GM06990 (cell line): ENCODE measurements at regions not wholly inside any gene's neighbourhood (a gene's known extent, or its start where the extent isn't known, plus 50 kb on each side); places are given as distances from the start of the nearest gene placed in this dataset.

ENCODE experiments used
- DNase-seq: peaks from one replicate; pipeline ENCODE4 v3.0.0-alpha.2; 2011; ENCODE audit not compliant: insufficient read length; ENCODE audit errors: extremely low read depth
- H3K27me3 ChIP-seq: replicated peaks from 2 replicates; pipeline ENCODE4 v1.6.0; 2011; ENCODE audit warnings: low read length; ENCODE audit not compliant: control insufficient read depth, insufficient read depth
- H3K36me3 ChIP-seq: 2 replicates; pipeline ENCODE4 v1.5.1; 2011; ENCODE audit warnings: low read length; ENCODE audit not compliant: control insufficient read depth, insufficient read depth
- H3K4me3 ChIP-seq: replicated peaks from 2 replicates; pipeline ENCODE4 v1.5.1; 2011; ENCODE audit warnings: low read depth, mild to moderate bottlenecking, control low read depth, low read length
- CTCF ChIP-seq: IDR thresholded peaks from 2 replicates; pipeline ENCODE4 v1.5.1; 2011; ENCODE audit warnings: low read length, control low read depth, mild to moderate bottlenecking, inconsistent platforms; ENCODE audit not compliant: insufficient read depth, poor library complexity, severe bottlenecking

DNA sequence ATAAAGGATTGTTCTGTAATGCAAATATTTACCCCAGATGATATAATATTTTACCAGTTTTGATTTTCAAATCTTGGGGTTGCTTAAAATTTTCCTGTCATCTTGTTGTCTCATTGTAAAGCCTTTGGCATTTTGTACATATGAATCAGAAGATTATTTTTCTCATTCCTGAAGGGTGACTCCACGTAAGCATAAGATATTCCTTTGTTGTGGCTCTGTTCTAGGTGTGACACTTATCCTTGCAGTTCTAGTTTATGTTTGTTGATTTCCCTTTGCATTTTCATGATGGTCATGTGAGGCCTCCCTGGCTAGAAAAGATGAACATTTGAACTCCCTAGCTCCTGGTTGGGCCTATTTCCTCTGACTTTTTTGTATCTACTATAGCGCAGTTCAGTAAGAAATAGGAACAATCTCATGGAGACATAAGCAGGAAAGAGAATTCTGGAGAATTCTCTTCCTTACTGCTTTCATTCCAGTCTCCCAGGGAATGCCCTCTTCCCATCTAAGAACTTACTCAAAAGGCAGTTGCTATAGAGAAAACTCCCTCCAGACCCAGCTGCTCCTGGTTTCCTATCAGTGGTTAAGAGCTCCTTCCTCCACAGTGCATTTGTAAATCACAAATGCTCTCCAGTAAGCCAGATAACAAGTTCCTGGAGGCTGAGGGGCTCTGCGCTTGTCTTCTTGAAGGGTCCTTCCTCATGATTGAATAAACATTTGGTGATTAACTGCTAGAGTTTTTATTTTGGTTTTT is 124.7 kb downstream of the WNT5A start:
- no peak for DNase-seq
- Histone ChIP-seq H3K27me3 (no peaks in the 10 kb centered on the region; the same call in none of the 2 replicates), H3K4me3 (no peak overlapping the region), H3K36me3 (no peaks in the 10 kb centered on the region)
- no peak for TF ChIP-seq CTCF

- no peaks in the 10 kb centered on the region for H3K36me3 ChIP-seq
- no peak overlapping the region for H3K4me3 ChIP-seq
- DNase-seq, result no peak
- no peaks in the 10 kb centered on the region; the same call in none of the 2 replicates for H3K27me3 ChIP-seq
- no peak for TF ChIP-seq CTCF
Observed at GRCh38 chr3:55357796-55358195, 129.3 kb downstream of the WNT5A start.

DNA sequence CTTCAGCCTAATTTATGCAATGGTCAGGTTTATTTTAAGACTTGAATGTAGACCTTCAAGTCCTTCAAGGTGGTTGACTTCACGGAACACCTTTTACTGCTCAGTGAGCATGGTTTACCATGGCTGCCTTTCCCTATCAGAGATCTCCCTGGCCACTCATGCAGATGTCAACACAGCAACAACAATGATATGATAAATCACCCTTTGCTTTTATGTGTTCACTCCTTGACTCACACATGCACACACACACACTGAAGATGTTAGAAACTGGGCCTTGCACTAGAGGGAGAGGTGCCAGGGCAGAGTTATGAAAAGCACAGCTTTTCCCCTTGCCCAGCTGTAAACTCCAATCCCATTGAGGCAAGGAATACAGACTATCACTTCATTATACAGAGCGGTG is 134.4 kb downstream of the WNT5A start:
- H3K4me3 ChIP-seq, result no peak overlapping the region
- TF ChIP-seq CTCF, result no peak
- H3K27me3 ChIP-seq, result no peaks in the 10 kb centered on the region
- DNase-seq, result no peak
- no peaks in the 10 kb centered on the region for H3K36me3 ChIP-seq

DNA sequence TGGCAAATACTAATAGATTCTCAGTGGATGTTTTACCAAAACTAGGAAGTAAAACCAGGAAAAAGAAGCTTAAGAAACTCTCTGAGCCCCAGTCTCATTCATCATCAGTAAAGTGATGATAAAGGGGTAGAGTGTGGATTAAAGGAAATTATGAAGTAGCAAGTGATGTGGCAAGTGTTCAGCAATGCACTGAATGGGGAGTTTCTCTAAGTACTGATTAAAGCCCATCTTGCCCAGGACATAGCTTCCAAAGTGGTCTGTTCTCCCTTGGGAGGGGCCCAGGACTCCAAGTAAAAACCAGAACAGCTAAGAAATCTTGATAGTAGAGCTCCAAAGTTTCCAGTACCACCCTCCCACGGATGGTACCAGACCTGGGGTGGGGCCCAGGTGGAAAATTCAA is 137.3 kb downstream of the WNT5A start:
- Histone ChIP-seq H3K4me3 (no peak overlapping the region), H3K36me3 (no peaks in the 10 kb centered on the region), H3K27me3 (no peaks in the 10 kb centered on the region)
- DNase-seq, result no peak
- TF ChIP-seq CTCF, result no peak

- DNase-seq, result no peak
- no peaks in the 10 kb centered on the region; the same call in 1 of the 2 replicates for H3K27me3 ChIP-seq
- no peaks in the 10 kb centered on the region for H3K36me3 ChIP-seq
- no peak for TF ChIP-seq CTCF
- H3K4me3 ChIP-seq, result no peak overlapping the region
Observed at GRCh38 chr3:55343486-55344357, 143.4 kb downstream of the WNT5A start.
